Ovary (tissue), 7 donors: ENCODE measurements at regions not wholly inside any gene's neighbourhood (a gene's known extent, or its start where the extent isn't known, plus 50 kb on each side); places are given as distances from the start of the nearest gene placed in this dataset.
A peak's percentile ranks its signal among the peaks of the same experiment; 100 is the strongest.

ENCODE experiments used
- DNase-seq, 5 donors: peaks; one replicate each; pipeline ENCODE4 v3.0.0-alpha.2; 2019 to 2020
- H3K27ac ChIP-seq, 2 donors: fragments of 200-600 bp; one replicate each; pipeline versions ENCODE4 v1.5.1 to v1.8.0; 2019 to 2022
- H3K27me3 ChIP-seq: fragments of 200-600 bp; one replicate; pipeline ENCODE4 v1.8.0; 2022
- H3K36me3 ChIP-seq: fragments of 200-600 bp; sonication (generic); one replicate; pipeline ENCODE4 v1.5.1; 2019
- H3K4me1 ChIP-seq: one replicate; pipeline ENCODE4 v1.8.1; 2013; ENCODE audit warnings: mild to moderate bottlenecking, moderate library complexity; ENCODE audit not compliant: insufficient read depth
- H3K4me3 ChIP-seq: fragments of 200-600 bp; sonication (generic); one replicate; pipeline ENCODE4 v1.5.1; 2017
- H3K9me3 ChIP-seq, 2 donors: fragments of 200-600 bp in 1 of 2; sonication (generic) in 1 of 2; one replicate each; pipeline versions ENCODE4 v1.5.1 to v1.8.1; 2013 to 2019; ENCODE audit warnings: mild to moderate bottlenecking in 1 of 2, moderate library complexity in 1 of 2
- CTCF ChIP-seq, 3 donors: fragments of 450-650 bp in 2 of 3; fragments of 200-600 bp in 1 of 3; IDR thresholded peaks; one replicate each; pipeline versions ENCODE4 v1.5.1 to v1.8.0; 2016 to 2022; ENCODE audit warnings: antibody characterized with exemption in 3 of 3, mild to moderate bottlenecking in 1 of 3
- EP300 ChIP-seq: sonication (generic); formaldehyde crosslinking; IDR thresholded peaks from one replicate; pipeline ENCODE4 v1.6.1; 2017; ENCODE audit warnings: antibody characterized with exemption
- POLR2A ChIP-seq: fragments of 450-650 bp; IDR thresholded peaks from one replicate; pipeline ENCODE4 v1.6.1; 2017; ENCODE audit warnings: antibody characterized with exemption, mild to moderate bottlenecking, moderate library complexity
- WGBS, 3 donors: extraction: QIAGEN DNeasy Blood & Tissue Kit in 1 of 3; methylation state at CpG; one replicate each; pipeline versions ENCODE4 v1.1.5 to v1.1.7; 2013 to 2017; 5-methylcytosine and 5-hydroxymethylcytosine counted together
- intact Hi-C, 4 donors: fragments of 100-400 bp; cut with DNase I; formaldehyde crosslinking; loops; one replicate each; pipeline versions ENCODE4 v1.11.0 to v1.15.1; 2022 to 2023
- donor health status: DM: no; HTN: no; CAD: no; lungs with moderate emphysema.
- donor health status: DM: no; HTN: no; CAD: no.
- donor health status: Bipolar disorder and iron deficiency.
- donor health status: DM: no; HTN: no; CAD: no.
- donor health status: DM: yes; HTN: yes; CAD: no.

- Histone ChIP-seq H3K36me3 (no peaks in the 10 kb centered on the region), H3K27me3 (no peaks in the 10 kb centered on the region), H3K27ac (no peak overlapping the region), H3K9me3 (no peaks in the 10 kb centered on the region), H3K4me3 (no peak overlapping the region), H3K4me1 (no peaks in the 10 kb centered on the region)
- DNase-seq, result peak in 2 of 5 donors; percentile 12
- intact Hi-C loops, result no loop called here
- WGBS, 3 donors, result 77 to 82% (median 81%) methylated on average over 36 to 37 of the region's 37 CpGs
- TF ChIP-seq CTCF (IDR thresholded peaks at IDR 0.05) (no peak), EP300 (no peak), POLR2A (no peak)
Observed at GRCh38 chr6:170093658-170094596, 197.0 kb downstream of the DLL1 start.

- Histone ChIP-seq H3K27me3 (no peaks in the 10 kb centered on the region), H3K4me1 (no peaks in the 10 kb centered on the region), H3K4me3 (no peak overlapping the region), H3K36me3 (no peaks in the 10 kb centered on the region), H3K9me3 (no peaks in the 10 kb centered on the region), H3K27ac (no peak overlapping the region)
- WGBS, 3 donors, result 58 to 73% (median 60%) methylated on average over 17 of the region's 17 CpGs
- no peak for TF ChIP-seq EP300
- no peak for TF ChIP-seq CTCF (IDR thresholded peaks at IDR 0.05)
- TF ChIP-seq POLR2A, result no peak
- intact Hi-C loops, result no loop called here
- DNase-seq, result peak in 3 of 5 donors; percentile 4 to 21 (median 5)
Observed at GRCh38 chr6:170093276-170093657, 197.6 kb downstream of the DLL1 start.

GRCh38 chr6:170092826-170093225 is 198.1 kb downstream of the DLL1 start:
- 72 to 85% (median 76%) methylated on average over 15 of the region's 15 CpGs for WGBS, 3 donors
- Histone ChIP-seq H3K27me3 (no peaks in the 10 kb centered on the region), H3K4me1 (no peaks in the 10 kb centered on the region), H3K36me3 (no peaks in the 10 kb centered on the region), H3K9me3 (no peaks in the 10 kb centered on the region), H3K4me3 (no peak overlapping the region), H3K27ac (no peak overlapping the region)
- intact Hi-C loops, result no loop called here
- TF ChIP-seq CTCF (IDR thresholded peaks at IDR 0.05) (no peak), EP300 (no peak), POLR2A (no peak)
- DNase-seq, result peak in 1 of 5 donors; percentile 1

- Histone ChIP-seq H3K36me3 (no peaks in the 10 kb centered on the region), H3K27me3 (no peaks in the 10 kb centered on the region), H3K9me3 (no peaks in the 10 kb centered on the region), H3K4me3 (no peak overlapping the region), H3K27ac (no peak overlapping the region), H3K4me1 (no peaks in the 10 kb centered on the region)
- peak in 4 of 5 donors; percentile 4 to 13 (median 8) for DNase-seq
- TF ChIP-seq CTCF (IDR thresholded peaks at IDR 0.05) (no peak), EP300 (no peak), POLR2A (no peak)
- intact Hi-C loops, result no loop called here
- 89 to 92% (median 89%) methylated on average over 30 of the region's 30 CpGs for WGBS, 3 donors
Observed at GRCh38 chr6:170091639-170092579, 199.0 kb downstream of the DLL1 start.
